ENCODE measurements at regions not wholly inside any gene's neighbourhood (a gene's known extent, or its start where the extent isn't known, plus 50 kb on each side); places are given as distances from the start of the nearest gene placed in this dataset.

DNA sequence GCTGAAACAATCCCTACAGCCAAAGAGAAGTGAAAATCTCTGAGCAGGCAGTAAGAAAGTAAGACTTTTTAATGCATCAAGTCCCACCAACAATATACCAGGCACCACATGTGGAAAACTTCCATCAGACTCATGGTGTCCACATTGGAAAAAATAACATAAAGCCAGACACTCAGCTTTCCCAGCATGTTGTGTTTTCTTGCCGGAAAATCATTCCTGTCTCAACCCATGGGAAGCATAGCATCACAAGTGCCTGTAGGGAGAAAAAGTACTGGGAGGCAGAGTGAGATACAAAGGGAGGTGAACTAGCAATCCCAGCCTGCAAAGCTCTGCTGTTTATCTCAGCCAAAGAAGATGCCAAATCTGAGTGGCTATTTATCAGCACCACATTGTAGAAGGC lies 868.9 kb downstream of the SI start:
- Histone ChIP-seq H3K27me3 (no peaks in the 10 kb centered on the region), H4K20me1 (no peaks in the 10 kb centered on the region), H3K9ac (no peak overlapping the region), H3K4me2 (no peak overlapping the region), H3K9me3 (no peaks in the 10 kb centered on the region), H3K4me3 (no peak overlapping the region), H3K27ac (no peak overlapping the region), H3K4me1 (no peaks in the 10 kb centered on the region), H3K36me3 (no peaks in the 10 kb centered on the region)
- TF ChIP-seq Cebpa-rat (IDR thresholded peaks at IDR 0.05) = no peak

DNA sequence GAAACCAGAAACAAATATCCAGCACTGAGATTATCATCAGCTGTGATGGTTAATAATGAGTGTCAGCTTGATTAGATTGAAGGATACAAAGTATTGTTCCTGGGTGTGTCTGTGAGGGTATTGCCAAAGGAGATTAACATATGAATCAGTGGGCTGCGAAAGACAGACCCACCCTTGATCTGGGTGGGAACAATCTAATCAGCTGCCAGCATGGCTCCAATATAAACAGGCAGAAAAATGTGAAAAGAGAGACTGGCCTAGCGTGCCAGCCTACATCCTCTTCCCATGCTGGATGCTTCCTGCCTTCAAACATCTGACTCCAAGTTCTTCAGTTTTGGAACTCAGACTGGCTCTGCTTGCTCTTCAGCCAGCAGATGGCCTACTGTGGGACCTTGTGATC lies 869.5 kb downstream of the SI start:
- H3K9me3 ChIP-seq = no peaks in the 10 kb centered on the region
- H4K20me1 ChIP-seq = no peaks in the 10 kb centered on the region
- TF ChIP-seq Cebpa-rat (IDR thresholded peaks at IDR 0.05) = no peak
- no peak overlapping the region for H3K4me2 ChIP-seq
- H3K27ac ChIP-seq = no peak overlapping the region
- no peaks in the 10 kb centered on the region for H3K36me3 ChIP-seq
- H3K27me3 ChIP-seq = no peaks in the 10 kb centered on the region
- H3K9ac ChIP-seq = no peak overlapping the region
- H3K4me1 ChIP-seq = no peaks in the 10 kb centered on the region
- H3K4me3 ChIP-seq = no peak overlapping the region

- Histone ChIP-seq H3K9ac (no peak overlapping the region), H3K4me1 (no peaks in the 10 kb centered on the region), H3K27ac (no peak overlapping the region), H3K27me3 (no peaks in the 10 kb centered on the region), H3K9me3 (no peaks in the 10 kb centered on the region), H4K20me1 (no peaks in the 10 kb centered on the region), H3K4me2 (no peak overlapping the region), H3K4me3 (no peak overlapping the region), H3K36me3 (no peaks in the 10 kb centered on the region)
- TF ChIP-seq Cebpa-rat (IDR thresholded peaks at IDR 0.05) = no peak
Observed at GRCh38 chr3:164208048-164208447, 870.2 kb downstream of the SI start.

DNA sequence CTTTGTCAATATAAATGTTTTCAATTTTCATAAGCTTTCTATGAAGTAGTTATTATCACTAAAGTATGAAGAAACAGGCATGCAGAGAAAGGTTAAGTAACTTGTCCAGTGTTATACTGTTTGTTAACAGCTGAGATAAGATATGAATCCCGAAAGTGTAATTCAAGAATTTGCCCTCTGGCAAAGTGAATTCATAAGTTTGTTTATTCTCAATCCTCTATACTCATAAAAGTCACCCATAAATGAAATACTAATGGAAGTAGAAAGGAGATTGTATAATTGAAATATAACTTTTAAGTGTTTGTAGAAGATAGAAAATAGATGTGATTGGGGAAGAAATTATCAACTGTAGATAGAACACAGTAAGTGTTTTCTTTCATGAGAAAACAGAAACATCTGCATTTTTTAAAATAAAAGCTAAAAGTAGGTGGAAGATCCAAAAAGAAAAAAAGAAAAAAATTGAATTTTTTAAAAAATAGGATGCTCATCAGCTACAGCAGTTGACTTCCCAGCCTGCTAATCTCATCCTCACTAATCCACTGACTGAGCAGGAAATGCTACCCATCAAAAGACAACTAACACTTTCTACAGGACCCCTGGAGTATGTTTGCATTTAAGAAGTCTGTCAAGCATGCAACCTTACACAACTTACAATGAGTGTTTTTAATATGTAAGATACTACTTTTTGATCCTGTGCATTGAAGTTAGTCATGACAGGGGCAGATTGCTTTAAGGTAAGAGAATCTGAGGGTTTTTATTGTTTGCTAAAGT lies 878.1 kb downstream of the SI start:
- H3K27me3 ChIP-seq = no peaks in the 10 kb centered on the region
- H4K20me1 ChIP-seq = no peaks in the 10 kb centered on the region
- no peaks in the 10 kb centered on the region for H3K9me3 ChIP-seq
- no peaks in the 10 kb centered on the region for H3K36me3 ChIP-seq
- no peak overlapping the region for H3K27ac ChIP-seq
- no peaks in the 10 kb centered on the region for H3K4me1 ChIP-seq
- no peak overlapping the region for H3K9ac ChIP-seq
- no peak overlapping the region for H3K4me2 ChIP-seq
- TF ChIP-seq Cebpa-rat (IDR thresholded peaks at IDR 0.05) = no peak
- no peak overlapping the region for H3K4me3 ChIP-seq

GRCh38 chr3:164196477-164196876 lies 881.8 kb downstream of the SI start:
- Histone ChIP-seq H3K27ac (no peak overlapping the region), H3K4me3 (no peak overlapping the region), H3K4me2 (no peak overlapping the region), H3K27me3 (no peaks in the 10 kb centered on the region), H3K9me3 (no peaks in the 10 kb centered on the region), H3K9ac (no peak overlapping the region), H4K20me1 (no peaks in the 10 kb centered on the region), H3K4me1 (no peaks in the 10 kb centered on the region), H3K36me3 (no peaks in the 10 kb centered on the region)
- no peak for TF ChIP-seq Cebpa-rat (IDR thresholded peaks at IDR 0.05)

- no peaks in the 10 kb centered on the region for H3K9me3 ChIP-seq
- H3K27me3 ChIP-seq = no peaks in the 10 kb centered on the region
- no peak for TF ChIP-seq Cebpa-rat (IDR thresholded peaks at IDR 0.05)
- no peaks in the 10 kb centered on the region for H3K36me3 ChIP-seq
- H3K27ac ChIP-seq = no peak overlapping the region
- no peaks in the 10 kb centered on the region for H4K20me1 ChIP-seq
- no peak overlapping the region for H3K4me2 ChIP-seq
- H3K4me3 ChIP-seq = no peak overlapping the region
- H3K4me1 ChIP-seq = no peaks in the 10 kb centered on the region
- H3K9ac ChIP-seq = no peak overlapping the region
Observed at GRCh38 chr3:164194842-164195241, 883.5 kb downstream of the SI start.

DNA sequence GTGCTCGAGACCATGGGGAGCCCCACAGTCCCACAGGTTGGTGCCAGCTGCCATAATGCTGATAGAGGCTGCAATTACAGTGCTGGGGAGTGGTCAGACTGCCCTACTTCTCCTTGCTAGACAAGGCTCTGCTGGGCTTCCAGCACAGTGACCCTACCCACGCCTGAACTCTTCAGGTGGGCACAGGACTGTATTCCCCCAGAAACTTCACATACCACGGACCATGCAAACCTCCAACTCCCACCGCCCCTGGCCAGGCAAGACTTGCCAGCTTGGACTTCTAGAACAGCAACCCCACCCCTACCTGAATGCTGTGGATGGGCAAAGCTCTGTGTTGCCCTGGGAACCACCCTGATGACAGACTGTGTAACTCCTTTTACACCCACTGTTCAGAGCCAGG lies 885.3 kb downstream of the SI start:
- H3K36me3 ChIP-seq = no peaks in the 10 kb centered on the region

GRCh38 chr3:164190566-164190965 lies 887.7 kb downstream of the SI start:
- no peak overlapping the region for H3K9ac ChIP-seq
- no peaks in the 10 kb centered on the region for H3K27me3 ChIP-seq
- no peak overlapping the region for H3K4me2 ChIP-seq
- no peaks in the 10 kb centered on the region for H4K20me1 ChIP-seq
- no peaks in the 10 kb centered on the region for H3K4me1 ChIP-seq
- no peaks in the 10 kb centered on the region for H3K36me3 ChIP-seq
- TF ChIP-seq Cebpa-rat (IDR thresholded peaks at IDR 0.05) = no peak
- H3K9me3 ChIP-seq = no peaks in the 10 kb centered on the region
- H3K4me3 ChIP-seq = no peak overlapping the region
- H3K27ac ChIP-seq = no peak overlapping the region

More for the DNA sequence above, 885.3 kb downstream of the SI start:
- H3K9me3 ChIP-seq = no peaks in the 10 kb centered on the region
- no peaks in the 10 kb centered on the region for H4K20me1 ChIP-seq
- no peaks in the 10 kb centered on the region for H3K27me3 ChIP-seq
- no peak overlapping the region for H3K4me2 ChIP-seq
- TF ChIP-seq Cebpa-rat (IDR thresholded peaks at IDR 0.05) = no peak
- no peak overlapping the region for H3K4me3 ChIP-seq
- no peak overlapping the region for H3K9ac ChIP-seq
- H3K4me1 ChIP-seq = no peaks in the 10 kb centered on the region
- no peak overlapping the region for H3K27ac ChIP-seq

DNA sequence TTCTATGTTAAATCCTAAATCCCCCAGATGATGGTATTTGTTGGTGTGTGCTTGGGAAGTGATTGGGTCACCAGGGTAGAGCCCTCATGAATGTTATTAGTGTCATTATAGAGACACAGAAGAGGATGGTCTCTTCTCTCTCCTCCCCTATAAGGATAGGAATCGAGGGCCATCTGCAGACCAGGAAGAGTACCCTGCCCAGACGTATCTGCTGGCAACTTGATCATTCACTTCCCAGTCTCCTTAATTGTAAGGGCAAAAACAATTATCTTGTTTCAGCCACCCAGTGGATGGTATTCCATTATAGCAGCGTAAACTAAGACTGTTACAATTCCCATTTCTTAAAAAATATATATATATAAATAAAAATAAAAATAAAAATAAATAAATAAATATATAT lies 892.2 kb downstream of the SI start:
- Histone ChIP-seq H3K4me2 (no peak overlapping the region), H3K4me1 (no peaks in the 10 kb centered on the region), H3K27me3 (no peaks in the 10 kb centered on the region), H3K36me3 (no peaks in the 10 kb centered on the region), H3K4me3 (no peak overlapping the region), H3K9ac (no peak overlapping the region), H3K9me3 (peaks cover 29% of the 10 kb centered on the region), H3K27ac (no peak overlapping the region), H4K20me1 (no peaks in the 10 kb centered on the region)
- TF ChIP-seq Cebpa-rat (IDR thresholded peaks at IDR 0.05) = no peak

DNA sequence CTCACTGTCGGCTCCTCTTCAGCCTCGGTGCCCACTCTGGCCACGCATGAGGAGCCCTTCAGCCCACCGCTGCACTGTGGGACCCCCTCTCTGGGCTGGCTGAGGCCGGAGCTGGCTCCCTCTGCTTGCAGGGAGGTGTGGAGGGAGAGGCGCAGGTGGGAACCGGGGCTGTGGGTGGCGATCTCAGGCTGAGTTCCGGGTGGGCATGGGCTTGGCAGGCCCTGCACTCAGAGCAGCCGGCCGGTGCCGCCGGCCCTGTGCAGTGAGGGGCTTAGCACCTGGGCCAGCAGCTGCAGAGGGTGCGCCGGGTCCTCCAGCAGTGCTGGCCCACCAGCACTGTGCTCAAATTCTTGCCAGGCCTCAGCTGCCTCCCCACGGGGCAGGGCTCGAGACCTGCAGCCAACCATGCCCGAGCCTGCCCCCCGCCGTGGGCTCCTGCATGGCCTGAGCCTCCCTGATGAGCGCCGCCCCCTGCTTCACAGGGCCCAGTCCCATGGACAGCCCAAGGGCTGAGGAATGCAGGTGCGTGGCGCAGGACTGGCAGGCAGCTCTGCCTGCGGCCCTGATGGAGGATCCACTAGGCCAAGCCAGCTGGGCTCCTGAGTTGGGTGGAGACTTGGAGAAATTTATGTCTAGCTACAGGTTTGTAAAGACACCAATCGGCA lies 899.1 kb downstream of the SI start:
- H3K4me1 ChIP-seq = peaks cover 9% of the 10 kb centered on the region
- no peak overlapping the region for H3K4me3 ChIP-seq
- no peak overlapping the region for H3K4me2 ChIP-seq
- no peaks in the 10 kb centered on the region for H3K27me3 ChIP-seq
- no peak overlapping the region for H3K27ac ChIP-seq
- peaks cover 44% of the 10 kb centered on the region for H3K9me3 ChIP-seq
- H3K36me3 ChIP-seq = no peaks in the 10 kb centered on the region
- TF ChIP-seq Cebpa-rat (IDR thresholded peaks at IDR 0.05) = no peak
- no peak overlapping the region for H3K9ac ChIP-seq
- H4K20me1 ChIP-seq = no peaks in the 10 kb centered on the region

All from BLaER1 (cell line).